Natural killer cell treated with Interleukin-12 subunit alpha and Interleukin-12 subunit beta and Interleukin-15 and Interleukin-18, amount 100 ng/mL, for 72 hours (primary cell): ENCODE measurements at regions not wholly inside any gene's neighbourhood (a gene's known extent, or its start where the extent isn't known, plus 50 kb on each side); places are given as distances from the start of the nearest gene placed in this dataset.

Experiments used
- ATAC-seq, 2 donors: fragments of 150-1000 bp; cut with Tn5 transposase in 1 of 2; sonication (Bioruptor Pico), chemical (Tn5 transposase) in 1 of 2; 2 replicates each; pipeline ENCODE4 v1.10.0; 2021
- DNase-seq: peaks from one replicate; pipeline ENCODE4 v3.0.0; 2022; ENCODE audit warnings: low spot score
- H3K27ac Mint-ChIP-seq, 2 donors: 1 replicate in 1 of 2; 2 replicates in 1 of 2; pipeline ENCODE4 v1.8.0; 2022; ENCODE audit warnings: mixed read lengths in 2 of 2, mild to moderate bottlenecking in 1 of 2, moderate library complexity in 1 of 2
- H3K27me3 Mint-ChIP-seq, 2 donors: 1 replicate in 1 of 2; 2 replicates in 1 of 2; pipeline ENCODE4 v1.8.0; 2022; ENCODE audit warnings: mixed read lengths in 2 of 2
- H3K36me3 Mint-ChIP-seq: one replicate; pipeline ENCODE4 v1.8.0; 2022; ENCODE audit warnings: mixed read lengths
- H3K4me1 Mint-ChIP-seq, 2 donors: 1 replicate in 1 of 2; 2 replicates in 1 of 2; pipeline ENCODE4 v1.8.0; 2022; ENCODE audit warnings: low read depth in 2 of 2, mixed read lengths in 2 of 2, mild to moderate bottlenecking in 1 of 2
- H3K4me3 Mint-ChIP-seq: one replicate; pipeline ENCODE4 v1.8.0; 2022; ENCODE audit warnings: mixed read lengths
- H3K9me3 Mint-ChIP-seq: 2 replicates; pipeline ENCODE4 v1.8.0; 2022; ENCODE audit warnings: mixed read lengths

DNA sequence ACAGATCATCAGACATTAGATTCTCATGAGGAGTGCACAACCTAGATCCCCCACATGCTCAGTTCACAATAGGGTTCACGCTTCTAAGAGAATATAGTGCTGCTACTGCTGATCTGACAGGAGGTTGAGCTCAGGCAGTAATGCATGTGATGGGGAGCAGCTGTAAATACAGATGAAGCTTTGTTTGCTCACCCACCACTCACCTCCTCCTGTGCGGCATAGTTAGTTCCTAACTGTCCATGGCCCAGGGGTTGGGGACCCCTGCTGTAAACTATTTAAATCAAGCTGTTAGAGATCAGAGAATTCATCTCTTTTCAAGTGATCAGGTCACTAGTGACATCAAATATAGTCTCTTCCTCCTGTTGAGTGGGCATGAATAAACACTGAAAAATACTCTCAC lies 88.8 kb upstream of the ACVR2A start:
- H3K9me3 Mint-ChIP-seq, result no peaks in the 10 kb centered on the region
- H3K4me3 Mint-ChIP-seq, result no peak overlapping the region
- H3K36me3 Mint-ChIP-seq, result no peaks in the 10 kb centered on the region
- H3K4me1 Mint-ChIP-seq, result no peaks in the 10 kb centered on the region
- H3K27me3 Mint-ChIP-seq, result peaks cover 6 to 7% of the 10 kb centered on the region in 2 donors
- no peak for DNase-seq
- no peak overlapping the region for H3K27ac Mint-ChIP-seq
- ATAC-seq, result no peak

DNA sequence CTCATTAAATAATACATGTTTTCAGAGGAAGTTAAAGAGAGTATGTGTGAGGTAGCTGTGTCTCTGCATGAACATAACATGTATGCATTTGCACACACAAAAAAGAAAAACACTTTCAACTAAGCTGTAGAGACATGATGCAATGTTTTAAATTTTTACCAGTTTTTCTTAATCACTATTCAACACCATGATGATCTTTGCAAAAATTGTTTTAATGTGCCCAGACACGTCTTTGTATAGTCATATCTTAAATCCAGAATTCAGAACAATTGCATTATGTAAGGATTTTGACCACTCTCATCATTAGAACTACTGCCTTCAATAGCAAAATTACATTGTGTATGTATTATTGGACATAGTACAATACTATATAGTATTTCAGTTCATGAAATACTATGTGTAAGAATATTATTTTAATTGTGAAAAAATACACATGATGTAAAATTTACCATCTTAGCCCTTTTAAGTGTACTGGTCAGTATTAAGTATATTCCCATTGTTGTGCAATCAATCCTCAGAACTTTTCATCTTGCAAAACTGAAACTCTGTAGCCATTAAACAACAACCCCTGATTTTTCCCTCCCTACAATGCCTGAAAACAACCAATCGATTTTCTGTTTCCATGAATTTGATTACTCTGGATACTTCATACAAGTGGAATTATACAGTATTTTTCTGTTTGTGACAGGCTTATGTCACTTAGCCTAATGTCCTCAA lies 104.5 kb upstream of the ACVR2A start:
- H3K9me3 Mint-ChIP-seq, result no peaks in the 10 kb centered on the region
- H3K27me3 Mint-ChIP-seq, result no peaks in the 10 kb centered on the region
- H3K36me3 Mint-ChIP-seq, result no peaks in the 10 kb centered on the region
- H3K4me1 Mint-ChIP-seq, result no peaks in the 10 kb centered on the region
- ATAC-seq (no peak), DNase-seq (no peak)
- no peak overlapping the region for H3K27ac Mint-ChIP-seq
- H3K4me3 Mint-ChIP-seq, result no peak overlapping the region

GRCh38 chr2:147739508-147739907 lies 105.3 kb upstream of the ACVR2A start:
- no peaks in the 10 kb centered on the region for H3K36me3 Mint-ChIP-seq
- ATAC-seq, result no peak
- DNase-seq, result no peak
- H3K27ac Mint-ChIP-seq, result no peak overlapping the region
- no peak overlapping the region for H3K4me3 Mint-ChIP-seq
- no peaks in the 10 kb centered on the region for H3K9me3 Mint-ChIP-seq
- H3K27me3 Mint-ChIP-seq, result no peaks in the 10 kb centered on the region
- H3K4me1 Mint-ChIP-seq, result no peaks in the 10 kb centered on the region

DNA sequence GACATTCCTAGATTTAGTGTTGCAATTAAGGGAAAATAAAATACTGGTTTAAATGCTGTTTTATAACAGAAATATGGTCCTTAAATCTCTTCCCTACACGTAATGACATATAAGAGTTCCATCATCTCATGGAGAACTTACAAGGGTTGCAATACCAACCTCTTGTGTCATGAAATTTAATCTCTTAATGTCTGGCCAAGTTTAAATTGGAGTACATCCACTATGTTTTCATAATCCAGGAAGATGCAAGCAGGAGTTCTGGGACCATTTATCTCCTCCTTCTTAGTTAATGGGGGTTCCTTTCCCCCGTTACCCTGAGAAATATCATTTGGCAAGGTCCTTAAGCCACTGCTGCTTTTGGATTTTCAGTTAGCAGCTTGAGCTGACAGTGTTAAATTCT lies 126.0 kb upstream of the ACVR2A start:
- Mint-ChIP-seq H3K4me1 (no peaks in the 10 kb centered on the region), H3K36me3 (no peaks in the 10 kb centered on the region), H3K4me3 (no peak overlapping the region), H3K27ac (no peak overlapping the region), H3K9me3 (no peaks in the 10 kb centered on the region), H3K27me3 (peaks cover 9 to 13% of the 10 kb centered on the region in 2 donors)
- DNase-seq (no peak), ATAC-seq (no peak)

GRCh38 chr2:147716906-147717305 lies 127.9 kb upstream of the ACVR2A start:
- Mint-ChIP-seq H3K27me3 (peaks cover 9 to 13% of the 10 kb centered on the region in 2 donors), H3K4me1 (no peaks in the 10 kb centered on the region), H3K36me3 (peaks cover 16% of the 10 kb centered on the region), H3K9me3 (peaks cover 8% of the 10 kb centered on the region), H3K4me3 (no peak overlapping the region), H3K27ac (no peak overlapping the region)
- DNase-seq, result no peak
- no peak for ATAC-seq

DNA sequence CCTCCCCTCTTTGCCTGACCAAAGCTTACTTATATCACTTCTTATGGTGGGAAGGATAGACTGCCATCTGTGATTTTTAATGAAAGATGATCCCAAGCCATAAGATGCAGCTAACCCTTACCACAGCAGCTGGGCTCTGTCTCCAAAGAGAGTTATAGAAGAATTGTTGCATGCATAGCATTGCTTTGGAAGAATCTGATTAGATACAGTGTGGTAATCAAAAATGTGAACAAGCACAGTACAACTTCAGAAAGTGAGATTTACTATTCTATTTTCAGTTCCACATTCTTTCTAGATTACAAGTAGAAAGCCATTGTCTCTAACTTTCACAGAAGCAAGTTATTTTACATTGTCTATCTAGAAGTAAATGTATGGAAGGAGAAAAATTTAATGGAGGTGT lies 129.0 kb upstream of the ACVR2A start:
- DNase-seq, result no peak
- Mint-ChIP-seq H3K36me3 (peaks cover 19% of the 10 kb centered on the region), H3K4me1 (no peaks in the 10 kb centered on the region), H3K4me3 (no peak overlapping the region), H3K27me3 (peaks cover 9 to 13% of the 10 kb centered on the region in 2 donors), H3K27ac (no peak overlapping the region), H3K9me3 (peaks cover 16% of the 10 kb centered on the region)
- ATAC-seq, result no peak

GRCh38 chr2:147714582-147714981 lies 130.2 kb upstream of the ACVR2A start:
- Mint-ChIP-seq H3K27me3 (peaks cover 9 to 13% of the 10 kb centered on the region in 2 donors), H3K9me3 (peaks cover 16% of the 10 kb centered on the region), H3K36me3 (peaks cover 19% of the 10 kb centered on the region), H3K4me3 (no peak overlapping the region), H3K27ac (no peak overlapping the region), H3K4me1 (no peaks in the 10 kb centered on the region)
- ATAC-seq, result no peak
- DNase-seq, result no peak

- no peak for DNase-seq
- H3K27me3 Mint-ChIP-seq, result peaks cover 9 to 13% of the 10 kb centered on the region in 2 donors
- no peaks in the 10 kb centered on the region for H3K4me1 Mint-ChIP-seq
- H3K36me3 Mint-ChIP-seq, result peaks cover 19% of the 10 kb centered on the region
- ATAC-seq, result no peak
- H3K27ac Mint-ChIP-seq, result no peak overlapping the region
- H3K9me3 Mint-ChIP-seq, result peaks cover 16% of the 10 kb centered on the region
- no peak overlapping the region for H3K4me3 Mint-ChIP-seq
These were observed 131.5 kb upstream of the ACVR2A start for GRCh38 chr2:147713349-147713748.

- ATAC-seq (no peak), DNase-seq (no peak)
- peaks cover 16% of the 10 kb centered on the region for H3K9me3 Mint-ChIP-seq
- H3K4me3 Mint-ChIP-seq, result no peak overlapping the region
- no peaks in the 10 kb centered on the region for H3K4me1 Mint-ChIP-seq
- H3K27ac Mint-ChIP-seq, result no peak overlapping the region
- peaks cover 23% of the 10 kb centered on the region for H3K36me3 Mint-ChIP-seq
- H3K27me3 Mint-ChIP-seq, result peaks cover 9 to 11% of the 10 kb centered on the region in 2 donors
These were observed 132.8 kb upstream of the ACVR2A start for GRCh38 chr2:147712051-147712450.

DNA sequence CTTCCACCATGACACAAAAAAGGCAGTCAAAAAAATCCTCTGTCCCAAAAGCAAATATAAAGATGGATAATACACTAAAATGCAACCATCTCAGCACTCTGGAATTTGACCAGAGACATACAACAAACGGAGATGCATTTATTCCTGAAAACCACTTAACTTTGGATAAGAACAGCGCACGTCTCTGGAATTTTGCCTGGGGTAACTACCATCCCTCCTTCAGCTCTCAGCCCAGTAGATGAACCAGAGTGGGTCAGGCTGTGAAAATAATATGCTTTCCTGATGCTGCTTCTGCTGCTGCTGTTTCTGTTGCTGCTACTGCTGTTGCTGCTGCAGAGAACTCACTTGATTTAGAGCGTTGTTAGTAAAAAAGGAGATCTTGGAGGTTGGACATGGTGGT lies 133.8 kb upstream of the ACVR2A start:
- no peak overlapping the region for H3K27ac Mint-ChIP-seq
- H3K4me3 Mint-ChIP-seq, result no peak overlapping the region
- peaks cover 16% of the 10 kb centered on the region for H3K9me3 Mint-ChIP-seq
- peaks cover 23% of the 10 kb centered on the region for H3K36me3 Mint-ChIP-seq
- H3K4me1 Mint-ChIP-seq, result no peaks in the 10 kb centered on the region
- peaks cover 8 to 9% of the 10 kb centered on the region in 2 donors for H3K27me3 Mint-ChIP-seq
- DNase-seq (no peak), ATAC-seq (no peak)

GRCh38 chr2:147709655-147710054 lies 135.2 kb upstream of the ACVR2A start:
- Mint-ChIP-seq H3K9me3 (peaks cover 16% of the 10 kb centered on the region), H3K4me1 (no peaks in the 10 kb centered on the region), H3K27me3 (peaks cover 2 to 5% of the 10 kb centered on the region in 2 donors), H3K27ac (no peak overlapping the region), H3K36me3 (peaks cover 23% of the 10 kb centered on the region), H3K4me3 (no peak overlapping the region)
- ATAC-seq (no peak), DNase-seq (no peak)

DNA sequence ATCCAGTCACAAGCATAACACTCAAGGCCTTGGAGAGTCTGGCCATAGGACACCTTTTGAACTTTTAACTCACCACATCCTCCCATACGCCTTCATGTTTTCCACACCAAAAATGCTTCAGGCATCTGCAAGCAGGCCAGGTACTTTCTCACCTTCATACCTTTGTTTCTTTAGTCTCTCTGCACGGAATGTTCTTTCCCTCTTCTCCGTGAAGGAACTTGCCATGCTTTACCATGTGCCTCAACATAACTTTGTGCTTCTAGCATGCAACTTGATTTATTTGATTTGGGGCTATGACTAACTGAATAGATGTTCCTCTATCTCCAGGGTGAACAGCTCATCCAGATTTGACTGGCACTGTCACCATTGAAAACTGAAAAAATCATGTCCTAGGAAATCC lies 141.7 kb upstream of the ACVR2A start:
- ATAC-seq, result no peak
- H3K4me3 Mint-ChIP-seq, result no peak overlapping the region
- DNase-seq, result no peak
- H3K9me3 Mint-ChIP-seq, result no peaks in the 10 kb centered on the region
- H3K4me1 Mint-ChIP-seq, result no peaks in the 10 kb centered on the region
- peaks cover 7 to 18% of the 10 kb centered on the region in 2 donors for H3K27me3 Mint-ChIP-seq
- H3K36me3 Mint-ChIP-seq, result peaks cover 4% of the 10 kb centered on the region
- no peak overlapping the region for H3K27ac Mint-ChIP-seq

GRCh38 chr2:147698166-147698565 lies 146.7 kb upstream of the ACVR2A start:
- Mint-ChIP-seq H3K4me3 (no peak overlapping the region), H3K27ac (no peak overlapping the region), H3K36me3 (no peaks in the 10 kb centered on the region), H3K9me3 (no peaks in the 10 kb centered on the region), H3K27me3 (peaks cover 7 to 11% of the 10 kb centered on the region in 2 donors), H3K4me1 (no peaks in the 10 kb centered on the region)
- DNase-seq (no peak), ATAC-seq (no peak)

- H3K9me3 Mint-ChIP-seq, result no peaks in the 10 kb centered on the region
- H3K36me3 Mint-ChIP-seq, result no peaks in the 10 kb centered on the region
- H3K4me1 Mint-ChIP-seq, result no peaks in the 10 kb centered on the region
- DNase-seq, result no peak
- H3K27ac Mint-ChIP-seq, result no peak overlapping the region
- H3K27me3 Mint-ChIP-seq, result peaks cover 0 to 10% of the 10 kb centered on the region in 2 donors
- no peak for ATAC-seq
- H3K4me3 Mint-ChIP-seq, result no peak overlapping the region
These were observed 148.4 kb upstream of the ACVR2A start for GRCh38 chr2:147696426-147696825.
